ENCODE measurements at regions not wholly inside any gene's neighbourhood (a gene's known extent, or its start where the extent isn't known, plus 50 kb on each side); places are given as distances from the start of the nearest gene placed in this dataset.

DNA sequence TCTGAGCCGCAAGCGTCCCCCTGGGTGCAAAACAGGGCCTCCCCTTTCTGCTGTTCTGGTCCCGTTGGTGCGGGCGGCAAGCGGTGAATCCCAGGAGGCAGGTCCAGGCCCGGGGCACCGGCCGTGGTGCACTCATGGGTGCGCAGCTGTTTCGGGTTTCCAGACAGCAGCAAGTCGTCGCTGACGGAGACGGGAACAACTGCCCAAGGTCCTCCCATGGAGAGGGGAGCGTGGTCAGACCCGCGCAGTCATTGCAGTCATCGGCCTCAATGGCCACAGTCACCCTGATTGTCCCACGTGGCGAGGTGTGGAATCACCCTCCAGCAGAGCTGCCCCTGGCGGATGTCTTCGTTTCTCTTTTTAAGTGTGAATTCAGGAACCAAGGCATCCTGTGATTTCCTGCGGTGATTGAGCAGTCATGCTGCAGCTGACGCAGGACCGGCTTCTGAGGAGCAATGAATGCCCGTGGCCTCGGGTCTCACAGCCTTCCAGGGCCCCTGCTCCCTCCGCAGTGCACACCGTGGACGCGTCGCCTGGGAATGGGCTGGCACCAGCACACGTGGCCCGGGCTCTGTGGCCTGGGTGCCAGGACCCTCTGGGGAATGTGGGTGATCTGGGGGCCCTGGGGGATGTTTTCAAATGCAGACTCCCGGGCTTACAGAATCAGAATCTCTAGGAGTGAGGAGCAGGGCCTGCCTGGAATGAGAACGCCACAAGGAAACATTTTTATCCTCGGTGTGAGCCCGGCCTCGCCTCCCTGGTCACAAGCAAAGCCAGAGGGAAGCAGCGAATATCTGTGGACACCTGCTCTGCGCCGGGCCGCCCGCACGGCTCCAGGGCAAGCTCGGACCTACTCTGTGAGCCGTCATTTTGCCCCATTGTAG lies 244.2 kb upstream of the SALL3 start:
- no peak for FAIRE-seq

DNA sequence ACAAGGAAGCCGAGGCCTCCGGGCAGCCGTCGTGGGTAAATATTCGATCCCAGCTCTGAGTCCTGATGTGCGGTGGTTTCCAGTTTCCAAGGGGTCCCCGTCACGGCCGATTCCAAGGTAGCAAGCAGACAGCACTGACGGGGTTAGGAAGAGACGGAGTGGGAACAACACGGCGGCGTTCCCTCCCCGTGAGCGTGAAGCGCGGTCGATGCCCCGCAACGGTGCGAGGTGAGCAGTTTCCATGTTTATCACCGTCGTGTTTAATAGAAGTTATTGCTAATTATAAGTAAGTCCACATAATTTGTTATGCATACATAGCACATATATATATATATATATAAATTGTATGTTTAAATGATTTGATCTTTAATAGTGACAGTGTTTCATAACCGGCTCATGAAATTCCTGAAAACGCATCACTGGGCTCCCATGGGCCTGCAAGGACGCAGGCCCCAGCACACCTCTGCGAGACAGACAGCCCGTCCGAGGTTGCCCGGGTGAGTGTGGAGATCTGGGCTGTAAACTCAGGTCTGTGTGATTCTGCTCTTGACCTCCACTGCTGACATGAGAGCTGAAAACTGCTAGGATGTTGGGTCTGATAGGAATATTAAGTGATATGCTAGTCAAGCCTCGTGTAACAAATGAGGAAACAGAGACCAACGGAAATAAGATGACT lies 243.5 kb upstream of the SALL3 start:
- FAIRE-seq: no peak

DNA sequence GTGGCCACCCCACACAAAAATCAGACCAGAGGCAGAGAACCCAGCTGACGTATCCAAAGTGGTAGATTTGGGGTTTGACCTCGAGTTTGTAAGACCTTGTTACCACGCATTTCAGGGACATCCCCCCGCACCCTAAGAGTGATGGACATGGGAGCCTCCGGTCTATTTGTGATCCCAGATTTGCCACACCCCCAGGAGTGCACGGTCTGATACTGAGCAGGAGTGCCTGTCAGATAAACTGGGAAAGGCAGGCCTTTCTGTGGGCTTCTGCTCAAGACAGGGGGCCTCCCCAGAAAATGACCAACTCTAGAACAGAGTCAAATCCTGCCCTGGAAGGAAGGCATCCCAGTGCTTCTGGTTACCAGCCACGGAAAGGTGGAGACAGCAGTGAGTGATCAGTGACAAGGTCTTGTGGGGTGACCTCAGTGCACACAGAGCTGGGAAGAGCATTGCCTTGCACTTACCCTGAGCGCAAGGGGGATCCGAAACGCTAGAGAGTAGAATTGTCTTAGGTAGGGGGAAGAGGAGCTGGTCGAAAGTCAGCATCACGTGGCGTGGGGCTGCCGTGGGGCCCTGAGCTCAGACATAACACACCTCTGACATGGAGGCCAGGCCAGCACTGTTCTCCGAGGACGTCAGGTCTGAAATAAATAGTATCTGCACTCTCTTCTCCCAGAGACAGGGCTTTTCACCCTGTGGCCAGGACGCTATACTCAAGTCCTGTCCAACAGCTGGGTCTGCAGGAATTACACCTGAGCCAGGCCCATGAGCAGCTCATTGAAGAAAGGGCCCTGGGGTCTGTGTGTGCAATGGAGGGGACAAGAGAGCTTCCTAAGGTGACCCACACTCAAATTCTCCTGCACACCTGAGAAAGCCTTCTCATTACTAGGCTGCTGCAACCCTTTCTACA lies 242.4 kb upstream of the SALL3 start:
- FAIRE-seq: no peak

DNA sequence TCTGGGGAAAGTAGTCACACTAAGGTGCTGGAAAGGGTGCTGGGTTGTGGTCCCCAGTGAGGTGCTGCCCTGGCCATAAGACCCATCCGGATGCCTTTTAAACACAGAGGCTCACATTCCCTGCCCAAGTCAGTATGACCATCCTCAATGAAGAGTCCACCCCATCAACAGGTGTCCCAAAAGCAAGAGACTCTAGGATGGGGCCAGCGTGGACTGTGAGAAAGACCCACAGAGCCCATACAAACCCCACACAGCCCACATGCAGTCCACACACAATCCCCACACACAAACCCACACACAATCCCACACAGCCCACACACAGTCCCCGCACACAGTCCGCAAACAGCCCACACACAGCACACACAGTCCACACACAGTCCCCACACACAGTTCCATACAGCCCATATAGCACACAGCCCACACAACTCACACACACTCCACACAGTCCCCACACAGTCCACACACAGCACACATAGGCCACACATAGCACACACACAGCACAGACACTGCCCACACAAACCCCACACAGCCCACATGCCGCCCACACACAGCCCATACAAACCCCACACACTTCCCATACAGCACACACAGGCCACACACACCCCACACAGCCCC lies 241.4 kb upstream of the SALL3 start:
- FAIRE-seq: no peak

DNA sequence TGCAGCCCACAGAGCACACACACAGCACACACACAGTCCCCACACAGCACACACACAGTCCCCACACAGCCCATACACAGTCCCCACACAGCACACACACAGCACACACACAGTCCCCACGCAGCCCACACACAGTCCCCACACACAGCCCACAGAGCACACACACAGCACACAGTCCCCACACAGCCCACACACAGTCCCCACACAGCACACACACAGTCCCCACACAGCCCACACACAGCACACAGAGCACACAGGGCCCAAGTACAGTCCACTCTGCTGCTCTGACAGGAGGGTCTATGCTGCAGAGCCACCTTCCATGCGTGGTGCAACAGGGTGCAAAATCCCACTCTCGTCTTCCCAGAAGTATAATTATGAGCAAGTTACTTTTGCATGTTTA lies 240.5 kb upstream of the SALL3 start:
- FAIRE-seq: no peak

DNA sequence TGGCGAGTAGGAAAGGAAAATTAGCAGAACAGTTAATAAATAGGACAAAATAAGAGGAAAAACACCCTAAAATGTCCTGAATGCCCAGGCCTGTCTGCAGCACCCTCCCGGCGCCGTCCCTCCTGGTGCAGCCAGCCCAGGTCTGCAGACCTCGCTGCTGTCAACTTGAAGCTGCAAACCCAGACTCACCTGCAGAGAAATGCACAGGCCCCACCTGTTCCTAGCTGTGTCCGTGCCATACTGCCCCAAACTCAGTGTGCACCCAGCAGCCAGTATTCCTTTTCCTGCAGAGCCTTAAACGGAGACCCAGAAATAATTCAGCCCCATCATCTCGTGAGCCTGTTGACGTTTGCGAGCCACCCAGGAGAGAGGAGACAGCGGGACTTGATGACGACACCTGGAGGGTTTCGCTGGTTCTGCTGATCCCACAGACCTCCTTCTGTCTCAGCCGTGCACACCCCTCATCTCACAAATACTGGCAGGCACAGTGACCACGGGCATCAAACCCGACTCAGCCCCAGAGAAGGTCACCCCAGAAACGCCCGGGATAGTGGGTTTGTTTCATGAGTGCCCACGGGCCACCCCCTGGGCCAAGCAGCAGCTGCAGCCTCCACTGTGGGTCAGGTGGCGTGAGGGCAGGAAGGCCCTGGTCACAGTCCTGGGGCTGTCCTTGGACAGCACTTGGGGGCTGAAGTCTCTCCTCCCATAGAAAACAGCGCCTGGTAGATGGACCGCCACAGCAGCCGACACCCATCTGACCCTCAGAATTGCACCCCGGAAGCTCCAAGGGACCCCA lies 239.5 kb upstream of the SALL3 start:
- FAIRE-seq: no peak

DNA sequence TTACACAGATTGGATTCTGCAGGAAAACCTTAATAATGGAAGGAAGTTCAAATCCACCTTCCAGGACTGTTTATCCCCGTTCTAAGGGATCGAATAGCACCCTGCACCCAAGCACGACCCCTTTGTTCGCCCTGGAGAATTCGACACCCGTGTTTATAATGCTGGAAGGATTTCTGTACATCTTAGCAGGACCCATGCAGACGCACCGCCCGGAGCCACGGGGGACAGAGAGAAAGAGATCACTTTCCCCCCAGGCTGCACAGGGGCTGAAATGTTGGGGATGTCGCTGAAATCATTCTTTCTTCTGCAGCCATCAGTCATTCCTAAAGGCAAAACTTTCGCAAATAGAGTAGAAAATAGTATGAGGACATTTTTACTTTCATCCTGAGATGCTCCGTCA lies 238.7 kb upstream of the SALL3 start:
- no peak for FAIRE-seq

DNA sequence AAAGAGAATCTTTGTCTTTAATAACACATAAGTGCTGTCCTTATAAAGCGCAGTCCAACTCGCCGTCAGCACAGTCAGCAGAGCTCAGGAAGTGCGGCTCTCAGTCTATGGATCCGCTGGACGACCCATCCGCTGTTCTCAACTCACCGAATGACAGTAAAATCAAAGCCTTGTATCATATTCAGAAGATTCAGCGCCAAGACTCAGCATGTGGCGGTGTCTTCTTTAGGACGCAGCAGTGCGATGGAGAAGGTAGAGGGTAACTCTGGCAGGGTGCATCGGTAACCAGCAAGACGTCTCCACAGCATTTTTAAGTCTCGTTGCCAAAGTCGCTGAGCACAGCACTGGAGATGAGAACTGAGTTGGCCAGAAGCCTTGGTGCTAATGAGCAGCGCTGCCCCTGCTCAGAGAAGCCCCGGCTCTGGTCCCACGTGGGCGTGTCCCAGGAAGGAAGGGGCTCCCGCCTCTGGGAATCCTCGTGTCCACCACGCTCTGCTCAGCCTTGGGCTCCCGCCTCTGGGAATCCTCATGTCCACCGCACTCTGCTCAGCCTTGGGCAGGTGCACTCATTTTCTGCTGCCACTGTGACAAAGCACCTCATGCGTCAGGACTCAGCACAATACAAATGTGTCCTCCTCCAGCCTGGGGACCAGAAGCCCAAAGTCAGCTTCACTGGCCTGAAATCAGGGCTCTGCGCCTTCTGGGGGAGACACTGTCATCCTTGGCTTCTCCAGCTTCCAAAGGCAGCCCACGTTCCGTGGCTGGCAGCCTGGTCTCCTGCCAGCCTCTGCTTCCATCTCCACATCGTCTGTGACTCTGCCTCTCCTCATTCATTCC lies 238.0 kb upstream of the SALL3 start:
- FAIRE-seq: no peak

DNA sequence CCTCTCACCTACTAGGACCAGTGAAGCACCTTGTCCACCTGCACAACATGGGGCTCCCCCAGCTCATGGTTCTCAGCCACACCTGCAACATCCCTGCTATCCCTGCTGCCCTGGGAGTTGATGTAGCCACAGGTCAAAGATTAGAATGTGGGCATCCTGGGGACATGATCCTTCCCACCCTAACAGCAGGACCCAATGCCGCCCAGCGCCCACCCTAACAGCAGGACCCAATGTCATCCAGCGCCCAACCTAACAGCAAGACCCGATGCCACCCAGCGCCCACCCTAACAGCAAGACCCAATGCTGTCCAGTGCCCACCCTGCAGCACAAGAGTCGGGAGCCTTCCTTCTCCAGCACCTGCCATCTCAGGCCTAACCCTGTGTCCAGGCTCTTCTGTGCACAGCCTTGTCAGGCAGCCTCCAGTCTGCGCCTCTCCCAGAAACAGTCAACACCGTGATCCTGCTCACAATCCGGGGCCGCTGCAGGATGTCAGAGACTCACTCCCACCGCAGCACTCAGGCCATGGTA lies 237.3 kb upstream of the SALL3 start:
- no peak for FAIRE-seq

DNA sequence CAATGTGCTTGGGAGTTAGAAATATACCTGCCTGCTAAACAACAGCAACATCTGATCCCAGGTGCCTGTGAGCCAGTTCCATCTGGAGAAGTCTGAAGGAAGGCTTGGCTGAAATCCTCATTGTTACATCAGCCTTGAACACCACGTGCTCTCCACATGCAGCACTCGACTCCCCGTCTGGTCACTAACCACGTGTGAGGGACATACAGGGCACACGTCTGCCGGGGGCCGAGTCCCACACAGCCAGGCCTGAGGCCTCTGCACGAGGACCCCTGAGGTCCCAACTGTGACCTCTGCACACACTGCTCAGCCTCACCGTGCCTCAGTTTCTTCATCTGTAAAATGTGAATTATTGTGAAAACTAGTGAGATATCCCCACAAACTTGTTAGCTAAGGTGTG lies 236.5 kb upstream of the SALL3 start:
- FAIRE-seq: no peak

DNA sequence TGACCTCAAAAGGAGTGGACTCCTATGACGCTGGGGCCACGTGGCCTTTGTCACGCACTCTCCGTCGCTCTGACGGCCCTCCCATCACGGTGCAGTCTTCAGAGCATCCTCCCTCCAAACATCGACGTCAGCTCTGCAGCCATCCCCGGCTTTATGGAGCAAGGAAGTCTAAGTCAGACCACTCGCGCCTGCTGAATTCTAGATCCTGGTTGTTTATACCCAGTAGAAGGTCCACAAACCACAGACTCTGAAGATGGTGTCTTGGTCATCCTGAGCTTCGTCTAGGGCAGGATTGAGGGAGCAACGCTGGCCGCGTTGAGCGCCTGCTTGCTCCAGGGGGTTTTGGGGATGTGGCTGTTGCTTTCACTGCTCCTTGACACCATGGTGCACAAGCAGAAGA lies 228.0 kb upstream of the SALL3 start:
- no peak for FAIRE-seq

DNA sequence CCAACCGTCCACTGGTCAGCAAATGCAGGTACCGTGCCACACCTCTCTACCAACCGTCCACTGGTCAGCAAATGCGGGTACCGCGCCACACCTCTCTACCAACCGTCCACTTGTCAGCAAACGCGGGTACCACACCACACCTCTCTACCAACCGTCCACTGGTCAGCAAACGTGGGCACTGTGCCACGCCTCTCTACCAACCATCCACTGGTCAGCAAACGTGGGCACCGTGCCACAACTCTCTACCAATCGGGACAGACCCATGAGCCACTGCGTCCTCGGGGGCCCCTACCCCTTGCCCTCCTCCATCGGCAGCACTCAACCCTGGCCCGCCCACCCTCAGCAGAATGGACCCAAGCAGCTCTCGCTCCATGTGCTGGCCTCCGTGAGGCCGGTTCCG lies 226.4 kb upstream of the SALL3 start:
- no peak for FAIRE-seq

DNA sequence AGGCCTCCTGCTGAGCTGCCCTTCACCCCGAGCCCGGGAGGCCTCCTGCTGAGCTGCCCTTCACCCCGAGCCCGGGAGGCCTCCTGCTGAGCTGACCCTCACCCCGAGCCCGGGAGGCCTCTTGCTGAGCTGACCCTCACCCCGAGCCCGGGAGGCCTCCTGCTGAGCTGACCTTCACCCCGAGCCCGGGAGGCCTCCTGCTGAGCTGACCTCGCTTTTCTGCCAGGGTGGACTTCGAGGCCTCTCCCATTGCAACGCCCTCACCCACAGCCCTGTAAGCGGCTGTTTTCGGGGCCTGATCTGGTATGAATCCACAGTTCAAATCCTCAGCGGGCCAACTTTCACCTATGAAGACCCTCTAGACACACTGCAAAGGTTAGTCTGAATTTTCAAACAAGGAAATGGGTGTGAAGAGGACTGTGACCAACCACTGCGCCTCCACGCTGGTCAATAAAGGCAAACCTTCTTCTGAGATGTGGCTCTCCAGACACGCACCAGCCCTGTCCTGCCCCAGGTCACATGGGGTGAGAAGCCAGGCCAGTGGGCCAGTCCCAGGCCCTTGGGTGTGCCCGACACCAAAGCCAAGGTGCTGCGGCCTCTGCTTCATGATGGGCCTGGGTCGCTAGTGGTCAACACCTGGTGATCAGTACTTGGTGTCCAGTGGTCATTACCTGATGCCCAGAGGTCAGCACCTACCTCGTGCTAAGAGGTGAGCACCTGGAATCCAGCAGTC lies 225.1 kb upstream of the SALL3 start:
- no peak for FAIRE-seq

DNA sequence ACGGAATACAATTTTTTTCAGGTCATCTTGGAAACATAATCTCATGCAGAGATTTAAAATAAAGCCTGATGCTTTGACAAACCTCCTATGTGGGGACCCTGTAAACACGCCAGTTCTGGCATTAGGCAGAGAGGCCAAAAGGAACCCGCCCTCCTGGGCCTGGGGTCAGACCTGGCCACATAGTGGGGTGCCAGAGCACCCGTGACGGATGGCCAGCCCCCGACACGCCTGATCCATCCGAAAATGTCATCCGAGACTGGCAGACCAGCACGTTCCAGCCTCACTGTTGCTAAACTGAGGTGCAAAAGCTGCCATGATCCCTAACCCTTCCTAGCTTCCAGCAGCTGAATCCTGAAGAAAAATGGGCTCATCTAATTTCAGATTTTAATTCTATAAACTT lies 222.6 kb upstream of the SALL3 start:
- no peak for FAIRE-seq

DNA sequence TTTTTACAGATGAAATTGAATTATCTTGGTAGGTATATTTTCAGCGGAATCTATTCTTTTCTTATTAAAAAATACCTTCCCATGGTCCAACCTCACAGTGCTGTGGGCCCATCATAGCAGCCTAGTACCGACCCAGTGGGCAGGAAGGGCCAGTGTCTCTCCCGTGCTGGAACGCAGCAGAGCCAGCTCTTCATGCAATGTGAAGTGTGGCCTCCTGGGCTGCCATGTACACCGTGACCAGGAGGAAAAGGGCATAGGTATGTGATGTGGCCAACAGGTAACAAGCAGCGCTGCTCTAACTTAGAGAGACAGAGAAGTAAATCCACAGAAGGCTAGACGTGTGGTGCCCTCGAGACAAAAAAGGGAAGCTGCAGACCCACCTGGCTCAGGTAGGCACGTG lies 221.1 kb upstream of the SALL3 start:
- FAIRE-seq: no peak

DNA sequence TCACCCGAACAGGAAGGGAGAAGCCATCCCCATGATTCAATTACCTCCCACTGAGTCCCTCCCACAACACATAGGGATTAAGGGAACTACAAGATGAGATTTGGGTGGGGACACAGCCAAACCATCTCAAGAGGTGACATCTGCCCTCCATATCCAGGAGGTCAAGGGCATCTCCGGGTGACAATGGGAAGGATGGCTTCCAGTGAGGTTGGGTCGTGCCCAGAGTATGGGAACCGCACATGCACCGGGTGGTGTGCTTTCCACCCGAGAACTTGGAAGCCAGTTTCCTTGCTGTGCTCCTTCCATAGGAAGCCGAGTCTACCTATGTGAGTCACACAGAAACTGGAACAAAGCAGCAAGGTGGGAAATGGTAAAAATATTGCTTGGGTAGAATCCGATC lies 216.9 kb upstream of the SALL3 start:
- no peak for FAIRE-seq

DNA sequence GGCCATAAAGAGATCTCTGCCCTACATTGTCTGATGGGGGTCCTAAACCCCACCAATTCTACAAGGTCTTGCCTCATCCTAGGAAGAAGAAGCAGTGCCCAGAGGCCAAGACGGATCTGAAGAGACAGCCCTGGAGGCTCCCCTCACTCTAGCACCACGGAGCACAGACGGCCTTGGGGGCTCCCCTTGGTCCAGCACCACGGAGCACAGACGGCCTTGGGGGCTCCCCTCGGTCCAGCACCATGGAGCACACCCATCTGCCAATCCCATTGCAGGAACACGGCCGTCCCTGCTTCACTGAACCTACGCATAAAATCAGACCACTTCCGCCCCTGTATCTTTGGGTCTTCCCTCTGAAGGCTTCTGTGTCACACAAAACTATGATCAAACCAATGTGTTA lies 215.1 kb upstream of the SALL3 start:
- no peak for FAIRE-seq

DNA sequence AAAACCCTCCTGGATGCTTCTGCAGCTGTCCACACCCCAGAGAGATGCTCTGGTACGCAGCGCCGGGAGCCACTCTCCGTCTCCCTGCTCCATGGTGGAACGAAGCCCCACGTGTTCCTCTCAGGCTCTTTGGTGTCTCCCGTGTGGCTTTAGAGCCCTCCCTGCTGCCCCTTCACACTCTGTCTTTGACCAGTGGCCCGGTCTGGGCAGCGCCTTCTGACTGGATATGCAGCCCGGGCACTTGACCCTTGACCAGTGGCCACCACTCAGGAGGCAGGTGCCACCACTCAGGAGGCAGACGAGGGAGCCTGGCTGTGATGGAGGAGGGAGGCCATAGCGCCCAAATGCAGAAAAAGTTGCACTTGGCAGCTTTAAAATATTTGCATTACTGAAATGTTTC lies 214.5 kb upstream of the SALL3 start:
- FAIRE-seq: no peak

DNA sequence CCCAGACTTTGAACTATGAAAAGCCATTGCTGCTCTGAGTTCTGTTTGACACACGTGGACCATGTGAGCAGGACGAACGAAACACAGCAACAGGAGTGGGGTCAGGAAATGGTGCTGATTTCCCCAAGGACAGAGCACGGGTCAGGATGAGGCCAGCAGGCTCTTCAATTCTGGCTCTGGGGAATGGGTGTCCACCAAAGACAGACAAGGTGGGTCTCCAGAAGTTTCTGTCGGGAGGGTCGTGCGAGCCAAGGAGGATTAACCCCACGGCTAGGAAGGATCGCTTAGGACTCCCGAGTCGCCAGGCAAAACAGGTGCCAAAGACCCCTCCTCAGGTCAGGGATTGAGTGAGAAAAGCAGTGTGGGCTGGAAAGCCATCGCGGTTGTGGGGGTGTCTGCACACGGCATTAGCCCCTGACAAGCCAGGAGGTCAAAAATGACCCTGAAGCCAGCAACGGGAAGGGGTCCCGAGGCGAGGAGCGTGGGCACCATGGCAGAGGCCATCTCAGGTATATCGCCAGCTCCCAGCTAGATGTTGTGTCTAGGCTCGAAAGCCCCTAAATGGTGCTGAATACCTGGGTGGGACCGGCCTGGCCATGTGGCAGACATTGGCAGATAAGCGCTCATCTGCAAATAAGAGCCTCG lies 213.9 kb upstream of the SALL3 start:
- no peak for FAIRE-seq
